COR-L47 (cell line): ENCODE measurements at regions not wholly inside any gene's neighbourhood (a gene's known extent, or its start where the extent isn't known, plus 50 kb on each side); places are given as distances from the start of the nearest gene placed in this dataset.

ENCODE experiments used
- DNase-seq: peaks from one replicate; lab custom pipeline; 2025; lab: John Stamatoyannopoulos, UW

DNA sequence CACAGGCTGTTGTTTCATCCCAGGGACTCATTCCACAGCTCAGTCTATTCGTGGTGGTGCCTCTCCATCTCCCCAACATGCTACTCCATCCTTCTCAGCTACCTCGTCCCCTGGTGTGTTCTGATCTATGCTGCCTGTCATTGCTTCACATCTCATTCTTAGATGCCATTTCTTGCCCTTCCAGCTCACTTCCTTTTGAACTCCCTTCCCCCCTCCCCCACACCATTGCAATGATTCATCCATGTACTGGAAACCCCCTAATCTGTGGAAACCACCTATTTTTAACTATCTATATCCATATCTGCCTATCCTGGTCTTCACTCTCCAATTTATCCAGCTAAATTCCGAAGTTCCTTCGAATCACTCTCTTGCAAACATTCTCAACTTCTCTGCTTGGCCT, 65.7 kb upstream of the PARD3B start:
- no peak for DNase-seq

DNA sequence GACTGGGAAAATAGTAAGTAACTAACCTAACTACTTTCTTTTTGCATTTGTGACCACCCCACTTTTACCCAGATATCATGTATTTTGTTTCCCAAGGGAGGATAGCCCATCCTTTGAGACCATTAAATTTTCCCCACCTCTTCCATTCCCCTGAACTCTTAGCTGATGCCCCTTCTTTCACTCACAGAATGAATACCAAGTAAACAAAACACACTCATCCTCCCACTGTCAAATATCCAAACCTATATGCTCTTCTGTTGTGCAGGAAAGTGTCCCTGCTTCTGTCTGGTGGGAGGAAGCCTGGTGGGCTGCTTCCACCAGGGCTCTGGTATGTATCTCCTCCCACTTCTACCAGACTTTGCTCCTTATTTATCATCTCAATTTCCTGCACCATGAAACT, 64.6 kb upstream of the PARD3B start:
- no peak for DNase-seq

- peak; percentile 61 for DNase-seq
Measured at GRCh38 chr2:204483608-204484081, 61.6 kb upstream of the PARD3B start.

- no peak for DNase-seq
Measured at GRCh38 chr2:204486321-204486720, 59.0 kb upstream of the PARD3B start.

GRCh38 chr2:204486805-204487204, 58.5 kb upstream of the PARD3B start:
- no peak for DNase-seq

DNA sequence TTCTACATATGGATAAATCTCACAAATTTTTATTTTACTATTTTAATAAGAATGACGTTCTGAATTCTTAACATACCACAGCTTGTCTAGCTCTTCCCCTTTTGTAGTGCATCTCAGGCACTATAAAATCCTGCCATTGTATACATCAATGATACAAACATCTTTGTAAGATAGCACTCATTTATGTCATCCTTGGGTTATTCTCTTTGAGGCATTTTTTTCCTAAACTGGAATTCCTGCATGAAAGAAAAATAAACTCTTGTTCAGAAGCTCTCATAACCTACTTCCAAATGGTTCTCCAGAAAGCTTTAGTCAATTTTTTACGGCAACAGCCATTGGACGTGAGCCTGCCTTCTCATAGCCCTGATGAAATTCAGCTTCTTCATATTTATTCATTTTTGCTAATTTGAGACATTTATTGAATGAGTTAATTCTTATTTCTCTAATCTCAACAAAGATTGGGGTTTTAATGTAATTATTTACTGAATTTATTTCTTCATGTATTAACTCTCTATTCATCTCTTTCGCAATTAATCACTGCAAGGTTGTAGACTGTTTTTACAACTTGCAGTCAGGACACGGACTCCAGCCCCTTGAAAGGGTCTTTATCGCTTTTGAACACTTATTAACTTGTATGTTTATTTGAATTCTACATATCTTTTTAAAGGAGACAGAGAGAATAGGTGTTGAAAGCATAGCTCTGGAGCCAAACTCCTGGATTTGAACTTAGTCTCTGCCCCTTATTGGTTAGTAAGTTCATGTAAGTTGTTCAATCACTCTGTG, 57.6 kb upstream of the PARD3B start:
- DNase-seq, result no peak

GRCh38 chr2:204491528-204491927, 53.7 kb upstream of the PARD3B start:
- DNase-seq, result peak; percentile 93

DNA sequence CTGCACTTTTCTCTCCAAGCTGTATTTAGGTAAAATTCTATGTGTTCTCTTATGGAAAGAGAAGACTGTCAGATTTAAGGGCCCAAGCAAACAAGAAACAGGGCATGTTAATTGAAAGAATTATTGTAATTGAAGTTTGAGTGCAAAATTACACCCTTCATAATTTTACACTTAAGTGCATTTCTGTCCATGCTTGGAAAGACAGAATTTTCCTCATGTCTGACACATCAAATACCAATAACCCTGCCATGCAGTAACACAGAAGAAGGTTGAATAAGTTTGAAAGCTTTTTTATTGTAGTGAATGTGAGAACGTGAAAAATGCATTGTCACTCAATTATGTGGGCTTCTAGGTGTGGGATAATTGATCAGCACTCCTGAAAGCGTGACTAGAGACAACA, 52.9 kb upstream of the PARD3B start:
- no peak for DNase-seq

DNA sequence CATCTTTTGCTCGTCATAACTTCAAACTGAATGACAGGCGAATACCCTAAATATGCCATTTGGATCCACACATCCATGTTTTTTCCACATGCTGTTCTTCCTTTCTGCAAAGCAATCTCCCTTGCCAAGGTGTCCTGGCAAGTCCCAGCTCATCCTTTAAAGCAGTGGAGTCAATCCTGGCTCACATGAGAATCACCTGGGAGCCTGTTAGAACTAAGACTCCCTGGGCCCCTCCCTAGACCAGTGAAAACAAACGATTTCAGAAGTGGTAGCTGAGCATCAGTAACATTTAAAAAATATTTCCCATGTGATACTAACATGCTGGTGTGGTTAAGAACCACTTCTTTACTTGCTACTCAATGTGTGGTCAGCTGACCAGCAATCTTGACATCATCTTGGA, 50.6 kb upstream of the PARD3B start:
- DNase-seq, result no peak

DNA sequence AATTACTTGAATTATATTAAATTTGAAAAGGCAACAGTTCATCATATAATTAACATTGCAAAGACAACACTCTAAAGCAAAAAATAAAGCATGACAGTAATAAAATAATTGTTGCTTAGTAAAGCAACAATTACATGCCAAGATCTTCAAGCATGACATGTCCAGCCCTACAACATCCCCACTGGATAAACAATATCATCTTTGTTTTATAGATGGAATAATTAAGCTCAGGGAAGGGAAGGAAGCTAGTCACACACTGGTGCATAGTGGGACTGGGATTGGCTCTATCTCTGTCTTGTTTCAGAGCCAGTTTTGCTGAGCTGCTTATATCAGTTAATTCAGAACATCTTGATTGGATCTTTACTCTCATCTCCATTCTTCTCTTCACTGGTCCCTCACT, 49.9 kb upstream of the PARD3B start:
- DNase-seq, result no peak
